Lower leg skin (tissue), 4 donors: ENCODE measurements at regions not wholly inside any gene's neighbourhood (a gene's known extent, or its start where the extent isn't known, plus 50 kb on each side); places are given as distances from the start of the nearest gene placed in this dataset.

Experiments
- DNase-seq, 2 donors: peaks; one replicate each; pipeline ENCODE4 v3.0.0-alpha.2; 2019; ENCODE audit warnings: low spot score in 2 of 2
- H3K4me3 ChIP-seq: fragments of 200-600 bp; sonication (generic); 2 replicates; pipeline ENCODE4 v1.5.1; 2017; ENCODE audit warnings: mild to moderate bottlenecking, low read depth; ENCODE audit not compliant: poor library complexity, severe bottlenecking
- CTCF ChIP-seq, 3 donors: fragments of 450-650 bp; IDR thresholded peaks; one replicate each; pipeline ENCODE4 v1.5.1; 2016; ENCODE audit warnings: antibody characterized with exemption in 3 of 3, mild to moderate bottlenecking in 3 of 3, moderate library complexity in 2 of 3
- POLR2A ChIP-seq, 2 donors: fragments of 450-650 bp; IDR thresholded peaks; one replicate each; pipeline ENCODE4 v1.6.1; 2016 to 2017; ENCODE audit warnings: antibody characterized with exemption in 2 of 2, mild to moderate bottlenecking in 1 of 2, moderate library complexity in 1 of 2
- WGBS, 2 donors: methylation state at CpG; one replicate each; pipeline ENCODE4 v1.1.5; 2018; 5-methylcytosine and 5-hydroxymethylcytosine counted together
- intact Hi-C: fragments of 100-400 bp; cut with DNase I; formaldehyde crosslinking; loops from one replicate; pipeline ENCODE4 v1.15.0; 2023; ENCODE audit warnings: low total_unique reads

GRCh38 chr2:225781991-225782390 lies 382.5 kb downstream of the NYAP2 start:
- DNase-seq: no peak
- intact Hi-C loops: no loop called here
- TF ChIP-seq POLR2A (IDR thresholded peaks at IDR 0.05) (no peak), CTCF (IDR thresholded peaks at IDR 0.05) (no peak)
- no peak overlapping the region for H3K4me3 ChIP-seq
- WGBS, 2 donors: 66 to 68% methylated on average over 2 of the region's 2 CpGs

- TF ChIP-seq CTCF (IDR thresholded peaks at IDR 0.05): no peak
- TF ChIP-seq POLR2A (IDR thresholded peaks at IDR 0.05): no peak
- no peak for DNase-seq
- 90 to 91% methylated on average over 2 of the region's 2 CpGs for WGBS, 2 donors
- no peak overlapping the region for H3K4me3 ChIP-seq
- intact Hi-C loops: no loop called here
These were observed 381.6 kb downstream of the NYAP2 start for GRCh38 chr2:225781145-225781544.

DNA sequence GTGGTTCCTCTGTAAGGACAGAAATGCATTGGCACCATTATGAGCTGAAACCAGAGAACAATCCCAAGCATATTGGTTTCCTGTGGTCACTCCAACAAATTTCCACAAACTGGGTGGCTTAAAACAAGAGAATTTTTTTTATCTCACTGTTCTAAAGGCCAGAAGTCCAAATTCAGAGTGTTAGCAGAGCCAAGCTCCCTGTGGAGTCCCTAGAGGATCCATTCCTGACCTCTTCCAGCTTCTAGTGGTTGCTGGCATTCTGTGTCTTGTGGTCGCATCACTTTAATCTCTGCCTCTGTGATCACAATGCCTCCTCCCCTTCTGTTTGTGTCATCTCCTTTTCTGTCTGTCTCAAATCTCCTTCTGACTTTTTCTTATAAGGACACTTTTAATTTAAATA lies 380.3 kb downstream of the NYAP2 start:
- WGBS, 2 donors: 64 to 73% methylated on average over 1 of the region's 1 CpG
- DNase-seq: no peak
- intact Hi-C loops: no loop called here
- TF ChIP-seq POLR2A (IDR thresholded peaks at IDR 0.05): no peak
- no peak for TF ChIP-seq CTCF (IDR thresholded peaks at IDR 0.05)
- H3K4me3 ChIP-seq: no peak overlapping the region

- WGBS, 2 donors: 53 to 57% methylated on average over 2 of the region's 2 CpGs
- no peak for TF ChIP-seq CTCF (IDR thresholded peaks at IDR 0.05)
- TF ChIP-seq POLR2A (IDR thresholded peaks at IDR 0.05): no peak
- intact Hi-C loops: no loop called here
- no peak overlapping the region for H3K4me3 ChIP-seq
- DNase-seq: no peak
These were observed 373.6 kb downstream of the NYAP2 start for GRCh38 chr2:225773148-225773547.

GRCh38 chr2:225771701-225772100 lies 372.2 kb downstream of the NYAP2 start:
- WGBS, 2 donors: 92 to 98% methylated on average over 2 of the region's 2 CpGs
- TF ChIP-seq POLR2A (IDR thresholded peaks at IDR 0.05) (no peak), CTCF (IDR thresholded peaks at IDR 0.05) (no peak)
- intact Hi-C loops: no loop called here
- no peak overlapping the region for H3K4me3 ChIP-seq
- DNase-seq: no peak

DNA sequence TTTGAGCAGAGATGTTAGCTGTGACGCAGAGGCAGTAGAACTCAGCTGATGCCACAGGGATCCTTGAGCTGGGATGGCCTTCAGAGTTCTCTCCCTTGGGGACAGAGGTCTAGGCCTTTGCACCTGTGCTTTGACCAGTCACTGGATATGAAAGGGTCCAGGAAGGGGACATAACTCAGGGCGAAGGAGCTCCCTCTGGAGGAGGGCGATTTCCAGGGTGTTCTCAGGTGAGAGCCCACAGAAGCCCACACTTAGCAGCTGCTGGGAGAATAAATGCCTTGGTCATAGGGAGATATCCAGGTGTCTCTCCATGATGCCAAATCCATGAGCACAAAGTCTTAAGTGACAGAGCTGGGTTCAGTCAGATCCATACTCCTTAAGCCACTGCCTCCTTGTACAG lies 369.2 kb downstream of the NYAP2 start:
- TF ChIP-seq CTCF (IDR thresholded peaks at IDR 0.05): no peak
- no peak for DNase-seq
- WGBS, 2 donors: 94 to 96% methylated on average over 3 of the region's 3 CpGs
- intact Hi-C loops: no loop called here
- H3K4me3 ChIP-seq: no peak overlapping the region
